HG03558 (cell line): ENCODE measurements at regions not wholly inside any gene's neighbourhood (a gene's known extent, or its start where the extent isn't known, plus 50 kb on each side); places are given as distances from the start of the nearest gene placed in this dataset.
"Not testable (repeated sequence)": the region's sequence is repeated elsewhere in the genome, so short reads cannot be mapped to it uniquely, and the experiment has no call there.

ENCODE experiments used
- ATAC-seq: cut with Tn5 transposase; IDR thresholded peaks from one replicate; pipeline ENCODE4 v1.9.1; 2021; ENCODE audit warnings: moderate number of reproducible peaks; ENCODE audit not compliant: unreplicated experiment; ENCODE audit errors: extremely low read depth

DNA sequence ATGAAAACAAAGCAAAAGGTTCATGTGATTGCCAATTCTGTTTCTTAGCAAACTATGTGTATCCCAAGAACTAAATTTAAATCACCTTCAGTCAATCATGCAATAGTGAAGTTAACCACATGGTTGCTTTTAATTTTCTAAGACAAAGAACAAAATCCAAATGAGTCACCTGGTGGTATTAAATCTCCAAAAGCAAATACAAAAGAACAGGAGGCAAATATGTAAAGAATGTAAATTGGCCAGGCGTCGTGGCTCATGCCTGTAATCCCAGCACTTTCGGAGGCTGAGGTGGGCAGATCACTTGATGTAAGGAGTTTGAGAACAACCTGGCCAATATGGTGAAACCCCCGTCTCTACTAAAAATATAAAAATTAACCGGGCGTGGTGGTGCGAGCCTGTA, 54.2 kb upstream of the PIK3R4 start:
- no peak for ATAC-seq

DNA sequence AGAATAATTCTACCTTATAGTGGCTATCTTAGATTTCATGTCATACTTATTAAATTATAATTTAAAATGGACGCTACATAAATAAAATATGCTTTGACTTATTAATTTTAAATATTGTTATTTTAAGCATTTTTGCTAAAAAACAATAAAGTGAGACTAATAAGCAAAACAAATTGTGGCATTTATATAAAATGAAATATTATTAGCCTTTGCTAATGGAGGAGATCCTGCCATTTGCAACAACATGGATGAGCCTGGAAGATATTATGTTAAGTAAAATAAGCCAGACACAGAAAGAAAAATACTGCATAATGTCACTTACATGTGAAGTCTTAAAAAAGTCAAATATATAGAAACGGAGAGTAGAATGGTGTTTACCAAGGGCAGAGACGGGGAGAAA, 54.8 kb upstream of the PIK3R4 start:
- ATAC-seq = no peak

DNA sequence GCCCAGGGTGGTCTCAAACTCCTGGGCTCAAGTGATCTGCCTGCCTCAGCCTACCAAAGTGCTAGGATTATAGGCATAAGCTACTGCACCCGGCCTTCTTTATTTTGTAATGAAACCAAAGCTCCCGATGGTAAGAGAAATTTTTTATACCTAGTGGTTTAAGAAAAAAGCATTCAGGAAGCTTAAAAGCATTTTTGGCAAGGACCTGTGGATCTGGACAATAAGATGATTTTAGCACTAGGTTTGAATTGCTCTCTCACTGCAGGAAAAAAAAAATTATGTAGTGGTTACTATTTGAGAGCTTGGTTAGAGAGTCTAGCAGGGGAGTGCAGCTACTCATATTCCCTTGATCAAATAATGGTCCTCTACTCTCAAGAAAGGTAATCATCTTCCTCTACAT, 64.9 kb upstream of the PIK3R4 start:
- ATAC-seq = no peak

DNA sequence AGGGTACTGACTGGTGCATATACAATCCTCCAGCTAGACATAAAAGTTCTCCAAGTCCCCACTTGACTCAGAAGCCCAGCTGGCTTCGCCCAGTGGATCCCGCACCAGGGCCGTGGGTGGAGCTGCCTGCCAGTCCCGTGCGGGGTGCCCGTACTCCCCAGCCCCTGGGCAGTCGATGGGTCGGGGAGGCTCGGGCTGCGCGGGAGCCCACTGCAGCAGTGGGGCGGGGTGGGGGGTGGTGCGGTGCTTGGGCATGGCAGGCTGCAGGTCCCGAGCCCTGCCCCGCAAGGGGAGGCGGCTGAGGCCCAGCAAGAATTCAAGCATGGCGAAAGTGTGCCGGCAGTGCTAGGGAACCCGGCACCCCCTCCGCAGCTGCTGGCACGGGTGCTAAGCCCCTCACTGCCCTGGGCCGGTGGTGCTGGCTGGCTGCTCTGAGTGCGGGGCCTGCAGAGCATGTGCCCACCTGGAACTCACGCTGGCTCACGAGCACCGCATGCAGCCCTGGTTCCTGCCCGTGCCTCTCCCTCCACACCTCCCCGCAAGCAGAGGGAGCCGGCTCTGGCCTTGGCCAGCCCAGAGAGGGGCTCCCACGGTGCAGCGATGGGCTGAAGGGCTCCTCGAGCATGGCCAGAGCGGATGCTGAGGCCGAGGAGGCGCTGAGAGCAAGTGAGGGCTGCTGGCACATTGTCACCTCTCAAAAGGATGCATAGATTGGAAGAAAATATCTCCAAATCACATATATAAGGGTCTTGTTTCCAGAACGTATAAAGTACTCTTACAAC, 68.3 kb upstream of the PIK3R4 start:
- ATAC-seq = no peak

DNA sequence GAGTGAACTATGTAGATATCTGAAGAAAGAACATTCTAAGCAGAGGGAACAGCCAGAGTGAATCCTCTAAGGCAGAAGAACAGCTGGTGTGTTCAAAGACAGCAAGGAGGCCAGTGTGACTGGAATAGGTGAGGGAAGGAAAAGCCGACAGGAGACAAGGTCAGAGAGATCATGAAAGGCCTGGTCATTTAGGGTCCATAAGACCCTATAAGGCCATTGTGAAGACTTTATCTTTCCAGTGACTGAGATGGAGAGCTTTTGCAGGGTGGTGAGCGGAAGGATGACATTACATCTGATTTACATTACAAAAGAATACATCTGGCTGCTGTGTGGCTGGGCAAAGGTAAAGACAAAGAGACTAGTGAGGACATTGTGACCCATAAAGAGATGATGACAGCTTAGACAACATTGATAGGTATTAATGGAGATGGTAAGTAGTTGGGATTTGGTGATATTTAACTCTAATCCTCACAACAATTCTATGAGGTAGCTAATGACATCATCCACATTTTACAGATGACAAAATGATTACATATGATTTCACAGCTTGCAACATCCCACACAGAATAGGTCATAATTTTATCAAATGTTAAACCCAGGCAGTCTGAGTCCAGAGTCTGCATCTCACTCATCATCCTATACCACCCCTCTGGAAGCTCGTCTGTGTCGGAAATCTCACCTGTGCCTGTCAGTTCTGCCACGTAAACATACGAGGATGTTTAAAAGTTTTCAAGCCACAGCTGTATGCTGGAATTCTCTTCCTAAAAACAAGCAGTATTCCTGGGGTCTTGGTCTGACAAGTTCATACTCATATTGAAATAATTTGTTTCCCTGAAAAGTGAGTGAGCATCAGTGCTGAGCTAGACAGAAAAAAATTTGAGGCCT, 70.2 kb upstream of the PIK3R4 start:
- ATAC-seq = no peak

DNA sequence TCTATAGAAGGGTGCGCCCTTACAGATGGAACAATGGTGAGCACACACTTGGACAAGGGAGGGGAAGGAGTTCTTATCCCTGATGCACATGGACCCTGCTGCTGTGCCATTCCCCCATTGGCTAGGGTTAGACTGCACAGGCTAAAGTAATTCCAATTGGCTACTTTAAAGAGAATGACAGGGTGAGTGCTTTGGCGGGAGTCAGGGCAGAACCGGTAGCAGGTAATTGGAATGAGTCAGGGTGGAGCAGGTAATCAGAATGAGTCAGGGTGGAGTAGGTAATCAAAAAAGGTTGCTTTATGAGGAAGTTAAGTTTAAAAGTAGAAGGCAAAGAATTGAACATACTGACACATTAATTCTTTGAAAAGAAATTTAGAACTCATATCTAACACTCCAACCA, 71.4 kb upstream of the PIK3R4 start:
- not testable (repeated sequence) for ATAC-seq

DNA sequence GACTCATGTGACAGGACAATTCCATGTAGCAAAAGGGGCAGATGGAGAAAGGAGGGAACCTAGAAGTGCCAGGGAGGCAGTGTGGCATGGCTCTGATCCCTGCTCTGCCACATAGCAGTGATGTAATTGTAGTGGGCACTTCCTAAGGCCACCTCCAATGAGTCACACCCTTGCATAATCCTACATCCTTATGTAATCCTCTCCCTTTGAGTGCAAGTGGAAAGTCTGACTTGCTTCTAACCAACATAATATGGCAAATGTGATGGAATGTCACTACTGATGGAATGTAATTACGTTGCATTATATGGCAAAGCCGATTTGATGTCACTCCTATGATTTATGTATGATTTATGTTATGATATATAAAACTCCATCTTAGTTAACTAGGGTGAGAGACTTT, 72.9 kb upstream of the ATP2C1 start:
- ATAC-seq = no peak

DNA sequence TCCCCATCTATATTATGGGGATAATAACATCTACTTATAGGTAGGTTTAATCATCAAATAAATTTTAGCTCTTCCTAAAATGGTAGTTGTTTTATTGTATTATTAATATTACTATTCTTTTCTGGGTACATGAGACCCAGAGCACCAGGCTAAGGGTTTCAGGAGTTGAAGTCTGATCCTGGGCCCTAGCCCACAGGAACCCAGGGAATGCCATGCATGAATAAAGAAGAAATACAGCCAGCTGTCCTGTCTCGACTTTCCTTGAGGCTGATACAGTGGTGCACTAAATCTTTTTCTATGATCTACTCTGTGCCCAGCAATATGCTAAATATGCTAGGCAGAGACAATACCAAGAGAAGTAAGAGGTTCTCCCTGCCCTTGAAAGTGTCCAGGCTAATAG, 72.1 kb upstream of the ATP2C1 start:
- no peak for ATAC-seq

DNA sequence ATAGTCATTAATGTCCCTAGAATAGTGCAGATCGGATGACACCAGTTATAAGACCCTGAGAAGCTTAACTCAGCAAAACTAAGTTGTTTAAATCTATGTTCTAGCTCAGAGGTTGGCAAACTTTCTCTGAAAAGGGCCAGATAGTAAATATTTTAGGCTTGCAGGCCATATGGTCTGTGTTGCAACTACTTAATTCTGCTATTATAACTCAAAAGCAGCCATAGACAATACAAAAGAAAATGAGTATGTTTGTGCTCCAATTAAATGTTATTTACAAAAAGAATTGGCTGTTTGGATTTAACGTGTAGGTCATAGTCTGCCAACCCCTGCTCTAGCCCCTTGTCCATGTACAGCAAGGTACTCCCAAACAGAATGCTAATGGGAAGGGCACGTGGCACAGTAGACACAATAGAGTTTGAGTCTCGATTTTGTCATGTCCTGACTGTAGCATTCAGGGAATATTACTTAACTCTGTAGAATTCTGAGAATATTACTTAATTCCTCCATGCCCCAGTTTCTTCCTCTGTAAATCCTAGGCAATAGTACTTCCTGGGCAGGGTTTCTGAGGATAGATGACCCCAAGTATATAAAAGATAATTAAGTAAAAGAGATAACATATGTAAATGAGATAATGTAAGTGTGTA, 70.5 kb upstream of the ATP2C1 start:
- ATAC-seq = no peak

- ATAC-seq = no peak
Measured at GRCh38 chr3:130823996-130824395, 69.9 kb upstream of the ATP2C1 start.

DNA sequence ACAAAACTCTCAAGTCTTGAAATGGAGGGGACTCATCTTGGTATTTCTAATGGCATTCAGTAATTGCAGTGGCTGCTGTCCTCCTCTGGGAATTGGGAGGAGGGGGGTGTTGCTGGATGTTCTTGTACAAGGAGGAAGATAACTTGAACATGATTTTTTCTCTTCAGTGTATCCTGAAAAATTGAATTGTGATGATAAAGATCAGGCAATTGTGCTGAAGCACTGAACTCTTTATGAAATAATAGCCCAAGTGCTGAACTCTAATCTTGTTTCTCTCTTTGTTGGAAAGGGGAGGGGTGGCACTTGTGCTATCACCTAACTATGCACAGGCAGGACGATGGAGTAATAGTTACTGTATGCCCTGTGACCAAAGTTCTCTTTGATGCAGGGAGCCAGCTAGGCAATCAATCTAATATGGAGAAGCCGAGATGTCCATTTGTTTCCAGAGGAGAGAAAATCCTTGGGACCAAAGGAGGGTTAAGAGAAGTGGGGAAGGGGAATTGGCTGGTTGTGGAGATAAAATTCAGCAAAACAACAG, 68.1 kb upstream of the ATP2C1 start:
- no peak for ATAC-seq

GRCh38 chr3:130826516-130827182, 67.2 kb upstream of the ATP2C1 start:
- ATAC-seq = no peak

DNA sequence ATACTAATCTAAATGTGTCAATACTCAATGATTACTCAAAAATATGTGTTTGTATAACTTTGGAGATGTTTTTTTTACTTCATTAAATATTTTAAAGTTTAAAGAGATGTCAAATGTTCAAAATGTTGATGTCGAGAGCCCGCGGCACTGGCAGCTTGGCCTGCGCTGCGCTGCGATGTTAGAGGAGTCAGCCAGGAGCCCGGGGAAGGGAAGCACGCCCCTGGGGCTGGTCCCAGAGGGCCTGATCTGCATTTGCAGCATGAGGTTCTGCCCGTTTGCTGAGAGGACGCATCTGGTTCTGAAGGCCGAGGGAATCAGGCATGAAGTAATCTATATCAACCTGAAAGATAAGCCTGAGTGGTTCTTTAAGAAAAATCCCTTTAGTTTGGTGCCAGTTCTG, 66.4 kb upstream of the ATP2C1 start:
- no peak for ATAC-seq

- ATAC-seq = no peak
Measured at GRCh38 chr3:130828948-130829947, 64.6 kb upstream of the ATP2C1 start.

DNA sequence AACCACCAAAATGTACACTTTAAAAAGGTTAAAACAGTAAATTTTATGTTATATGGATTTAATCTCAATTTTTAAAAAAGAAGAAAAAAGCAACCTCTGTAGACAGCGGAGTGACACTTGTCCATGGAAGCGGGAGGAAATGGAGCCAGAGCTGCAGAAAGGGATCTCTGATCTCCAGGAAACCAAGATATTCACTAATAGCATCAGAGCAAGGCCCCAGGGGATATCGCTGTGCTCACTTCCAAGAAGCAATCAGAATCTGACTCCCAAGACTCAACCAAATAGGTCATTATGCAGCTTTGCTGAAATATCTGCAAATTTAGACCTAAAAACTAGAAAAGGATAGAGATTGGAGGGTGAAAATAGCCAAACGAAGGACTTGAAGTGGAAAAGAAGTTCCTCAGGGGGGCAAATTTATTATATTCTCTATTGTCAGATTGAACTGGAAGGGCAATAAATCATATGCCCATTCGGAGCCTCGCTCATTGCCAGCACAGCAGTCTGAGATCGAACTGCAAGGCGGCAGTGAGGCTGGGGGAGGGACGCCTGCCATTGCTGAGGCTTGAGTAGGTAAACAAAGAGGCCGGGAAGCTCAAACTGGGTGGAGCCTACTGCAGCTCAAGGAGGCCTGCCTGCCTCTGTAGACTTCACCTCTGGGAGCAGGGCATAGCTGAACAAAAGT, 62.0 kb upstream of the ATP2C1 start:
- no peak for ATAC-seq

- not testable (repeated sequence) for ATAC-seq
Measured at GRCh38 chr3:130832401-130832746, 61.5 kb upstream of the ATP2C1 start.

GRCh38 chr3:130834476-130834875, 59.4 kb upstream of the ATP2C1 start:
- no peak for ATAC-seq

- no peak for ATAC-seq
Measured at GRCh38 chr3:130835483-130835882, 58.4 kb upstream of the ATP2C1 start.
